ENCODE measurements at regions not wholly inside any gene's neighbourhood (a gene's known extent, or its start where the extent isn't known, plus 50 kb on each side); places are given as distances from the start of the nearest gene placed in this dataset.

- no peaks in the 10 kb centered on the region for H3K36me3 ChIP-seq (ENCODE audit: control insufficient read depth, insufficient read depth, low read length)
- peaks cover 20% of the 10 kb centered on the region for H3K4me1 ChIP-seq (ENCODE audit: control insufficient read depth, insufficient read depth, low read length)
- H3K27me3 ChIP-seq (ENCODE audit: control insufficient read depth, insufficient read depth, low read length, poor library complexity, severe bottlenecking) = peaks cover 12% of the 10 kb centered on the region
- no peak overlapping the region for H3K27ac ChIP-seq (ENCODE audit: insufficient read depth, low read depth, low read length, poor library complexity, severe bottlenecking)
- H3K4me3 ChIP-seq (ENCODE audit: insufficient read depth, low read depth, low read length) = no peak overlapping the region
- H3K9me3 ChIP-seq (ENCODE audit: control insufficient read depth, low read length) = no peaks in the 10 kb centered on the region
- WGBS, 2 experiments = 92 to 95% methylated on average over 5 of the region's 5 CpGs
These were observed 95.1 kb downstream of the CD83 start for GRCh38 chr6:14212632-14213031.

DNA sequence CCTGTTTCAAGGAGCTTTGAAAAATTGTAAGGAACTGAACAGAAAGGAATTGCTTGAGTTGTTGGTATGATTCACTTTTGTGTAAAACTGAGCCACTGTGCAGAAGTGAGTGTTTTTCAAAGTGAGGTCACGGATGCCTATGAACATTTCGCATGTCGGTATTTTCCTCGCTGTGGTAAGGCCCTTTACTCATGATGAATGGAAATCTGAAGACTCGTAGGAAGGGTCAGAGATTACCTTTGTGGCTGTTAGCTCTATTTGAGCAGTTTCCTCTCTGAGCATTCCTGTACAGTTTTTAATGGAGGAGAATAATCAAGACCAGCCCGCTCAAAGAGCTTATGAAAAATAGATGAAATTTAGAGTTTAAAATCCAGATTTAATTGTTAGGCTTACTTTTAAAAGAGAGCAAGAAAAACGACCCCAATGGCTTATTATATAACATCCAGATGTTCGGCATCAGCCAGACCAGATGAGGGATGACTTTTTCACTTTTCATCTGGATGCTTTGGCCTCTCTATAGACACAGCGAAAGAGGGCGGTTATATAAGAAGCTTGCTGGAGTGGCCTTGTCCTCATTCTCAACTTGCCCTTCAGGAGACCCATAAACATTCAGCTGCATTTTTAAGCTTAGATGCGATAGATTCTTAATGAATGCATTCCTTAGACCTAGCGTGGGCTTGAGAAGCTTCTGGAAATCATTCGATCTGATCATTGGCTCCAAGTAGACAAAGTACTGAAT, 99.5 kb downstream of the CD83 start:
- Histone ChIP-seq H3K36me3 (ENCODE audit: control insufficient read depth, insufficient read depth, low read length) (no peaks in the 10 kb centered on the region), H3K4me1 (ENCODE audit: control insufficient read depth, insufficient read depth, low read length) (peaks cover 4% of the 10 kb centered on the region), H3K27me3 (ENCODE audit: control insufficient read depth, insufficient read depth, low read length, poor library complexity, severe bottlenecking) (peaks cover 12% of the 10 kb centered on the region), H3K4me3 (ENCODE audit: insufficient read depth, low read depth, low read length) (no peak overlapping the region), H3K27ac (ENCODE audit: insufficient read depth, low read depth, low read length, poor library complexity, severe bottlenecking) (no peak overlapping the region), H3K9me3 (ENCODE audit: control insufficient read depth, low read length) (no peaks in the 10 kb centered on the region)
- WGBS, 2 experiments = 96% methylated on average over 13 of the region's 13 CpGs

- no peaks in the 10 kb centered on the region for H3K36me3 ChIP-seq (ENCODE audit: control insufficient read depth, insufficient read depth, low read length)
- 91 to 94% methylated on average over 11 to 12 of the region's 12 CpGs for WGBS, 2 experiments
- no peak overlapping the region for H3K27ac ChIP-seq (ENCODE audit: insufficient read depth, low read depth, low read length, poor library complexity, severe bottlenecking)
- H3K9me3 ChIP-seq (ENCODE audit: control insufficient read depth, low read length) = no peaks in the 10 kb centered on the region
- no peak overlapping the region for H3K4me3 ChIP-seq (ENCODE audit: insufficient read depth, low read depth, low read length)
- H3K4me1 ChIP-seq (ENCODE audit: control insufficient read depth, insufficient read depth, low read length) = no peaks in the 10 kb centered on the region
- H3K27me3 ChIP-seq (ENCODE audit: control insufficient read depth, insufficient read depth, low read length, poor library complexity, severe bottlenecking) = peaks cover 4% of the 10 kb centered on the region
These were observed 100.4 kb downstream of the CD83 start for GRCh38 chr6:14217728-14218518.

DNA sequence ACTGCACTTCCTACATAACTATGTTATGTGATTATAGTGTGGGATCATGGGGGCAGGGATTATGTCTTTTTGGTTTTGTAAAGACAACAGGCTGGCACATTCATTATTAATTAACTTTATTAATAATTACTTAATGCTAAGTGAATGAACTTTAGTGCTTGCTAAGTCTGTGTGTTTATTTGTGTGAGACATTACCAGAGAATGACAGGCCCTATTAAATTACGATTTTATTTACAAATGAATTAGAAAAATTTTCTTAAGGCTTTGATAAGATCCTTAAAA, 100.9 kb downstream of the CD83 start:
- Histone ChIP-seq H3K9me3 (ENCODE audit: control insufficient read depth, low read length) (no peaks in the 10 kb centered on the region), H3K27me3 (ENCODE audit: control insufficient read depth, insufficient read depth, low read length, poor library complexity, severe bottlenecking) (no peaks in the 10 kb centered on the region), H3K27ac (ENCODE audit: insufficient read depth, low read depth, low read length, poor library complexity, severe bottlenecking) (no peak overlapping the region), H3K36me3 (ENCODE audit: control insufficient read depth, insufficient read depth, low read length) (no peaks in the 10 kb centered on the region), H3K4me1 (ENCODE audit: control insufficient read depth, insufficient read depth, low read length) (no peaks in the 10 kb centered on the region), H3K4me3 (ENCODE audit: insufficient read depth, low read depth, low read length) (no peak overlapping the region)
- WGBS, 2 experiments = 86 to 100% methylated on average over 1 of the region's 1 CpG

- Histone ChIP-seq H3K9me3 (ENCODE audit: control insufficient read depth, low read length) (no peaks in the 10 kb centered on the region), H3K4me3 (ENCODE audit: insufficient read depth, low read depth, low read length) (no peak overlapping the region), H3K27ac (ENCODE audit: insufficient read depth, low read depth, low read length, poor library complexity, severe bottlenecking) (no peak overlapping the region), H3K27me3 (ENCODE audit: control insufficient read depth, insufficient read depth, low read length, poor library complexity, severe bottlenecking) (no peaks in the 10 kb centered on the region), H3K4me1 (ENCODE audit: control insufficient read depth, insufficient read depth, low read length) (no peaks in the 10 kb centered on the region), H3K36me3 (ENCODE audit: control insufficient read depth, insufficient read depth, low read length) (no peaks in the 10 kb centered on the region)
- 96 to 97% methylated on average over 8 of the region's 8 CpGs for WGBS, 2 experiments
These were observed 104.2 kb downstream of the CD83 start for GRCh38 chr6:14221564-14222279.

- H3K27ac ChIP-seq (ENCODE audit: insufficient read depth, low read depth, low read length, poor library complexity, severe bottlenecking) = no peak overlapping the region
- no peaks in the 10 kb centered on the region for H3K27me3 ChIP-seq (ENCODE audit: control insufficient read depth, insufficient read depth, low read length, poor library complexity, severe bottlenecking)
- no peaks in the 10 kb centered on the region for H3K9me3 ChIP-seq (ENCODE audit: control insufficient read depth, low read length)
- WGBS, 2 experiments = 91 to 93% methylated on average over 8 of the region's 8 CpGs
- H3K36me3 ChIP-seq (ENCODE audit: control insufficient read depth, insufficient read depth, low read length) = no peaks in the 10 kb centered on the region
- H3K4me3 ChIP-seq (ENCODE audit: insufficient read depth, low read depth, low read length) = no peak overlapping the region
- no peaks in the 10 kb centered on the region for H3K4me1 ChIP-seq (ENCODE audit: control insufficient read depth, insufficient read depth, low read length)
These were observed 105.4 kb downstream of the CD83 start for GRCh38 chr6:14222956-14223355.

- H3K36me3 ChIP-seq (ENCODE audit: control insufficient read depth, insufficient read depth, low read length) = no peaks in the 10 kb centered on the region
- H3K4me1 ChIP-seq (ENCODE audit: control insufficient read depth, insufficient read depth, low read length) = no peaks in the 10 kb centered on the region
- 97% methylated on average over 6 to 8 of the region's 8 CpGs for WGBS, 2 experiments
- H3K4me3 ChIP-seq (ENCODE audit: insufficient read depth, low read depth, low read length) = no peak overlapping the region
- H3K27me3 ChIP-seq (ENCODE audit: control insufficient read depth, insufficient read depth, low read length, poor library complexity, severe bottlenecking) = no peaks in the 10 kb centered on the region
- no peak overlapping the region for H3K27ac ChIP-seq (ENCODE audit: insufficient read depth, low read depth, low read length, poor library complexity, severe bottlenecking)
- no peaks in the 10 kb centered on the region for H3K9me3 ChIP-seq (ENCODE audit: control insufficient read depth, low read length)
These were observed 107.0 kb downstream of the CD83 start for GRCh38 chr6:14224359-14225103.

DNA sequence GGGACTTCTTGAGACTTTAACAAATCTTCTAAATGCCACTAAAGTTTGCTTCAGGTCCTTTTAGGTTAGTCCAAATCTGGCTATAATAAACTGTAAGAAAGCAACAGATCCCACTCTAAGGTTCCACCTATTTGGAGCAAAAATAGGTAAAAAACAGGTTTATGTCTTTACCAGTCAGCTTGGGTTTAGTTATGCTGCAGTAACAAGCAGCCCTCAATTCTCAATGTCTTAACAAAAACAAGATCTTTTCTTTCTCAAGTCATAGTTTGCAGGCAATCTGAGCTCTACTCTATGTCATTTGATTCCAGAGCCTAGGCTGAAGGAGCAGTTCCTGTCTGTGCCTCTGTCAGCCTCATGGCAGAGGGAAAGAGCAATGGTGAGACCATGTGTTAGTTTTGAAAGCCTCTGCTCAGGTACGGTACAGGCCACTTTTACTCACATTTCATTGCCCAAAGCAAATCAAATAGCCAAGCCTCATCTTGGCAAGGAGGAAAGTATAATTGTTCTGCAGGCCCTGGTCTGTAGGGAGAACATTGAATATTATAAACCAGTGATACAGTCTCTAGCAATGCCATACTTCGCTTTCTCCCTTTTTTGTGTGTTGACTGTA, 108.6 kb downstream of the CD83 start:
- 94 to 100% methylated on average over 2 of the region's 2 CpGs for WGBS, 2 experiments
- Histone ChIP-seq H3K27me3 (ENCODE audit: control insufficient read depth, insufficient read depth, low read length, poor library complexity, severe bottlenecking) (no peaks in the 10 kb centered on the region), H3K4me3 (ENCODE audit: insufficient read depth, low read depth, low read length) (no peak overlapping the region), H3K27ac (ENCODE audit: insufficient read depth, low read depth, low read length, poor library complexity, severe bottlenecking) (no peak overlapping the region), H3K9me3 (ENCODE audit: control insufficient read depth, low read length) (no peaks in the 10 kb centered on the region), H3K4me1 (ENCODE audit: control insufficient read depth, insufficient read depth, low read length) (no peaks in the 10 kb centered on the region), H3K36me3 (ENCODE audit: control insufficient read depth, insufficient read depth, low read length) (no peaks in the 10 kb centered on the region)

GRCh38 chr6:14228571-14228970, 111.0 kb downstream of the CD83 start:
- H3K4me1 ChIP-seq (ENCODE audit: control insufficient read depth, insufficient read depth, low read length) = no peaks in the 10 kb centered on the region
- no peaks in the 10 kb centered on the region for H3K9me3 ChIP-seq (ENCODE audit: control insufficient read depth, low read length)
- WGBS, 2 experiments = 94 to 95% methylated on average over 7 of the region's 7 CpGs
- no peaks in the 10 kb centered on the region for H3K36me3 ChIP-seq (ENCODE audit: control insufficient read depth, insufficient read depth, low read length)
- no peak overlapping the region for H3K4me3 ChIP-seq (ENCODE audit: insufficient read depth, low read depth, low read length)
- no peaks in the 10 kb centered on the region for H3K27me3 ChIP-seq (ENCODE audit: control insufficient read depth, insufficient read depth, low read length, poor library complexity, severe bottlenecking)
- H3K27ac ChIP-seq (ENCODE audit: insufficient read depth, low read depth, low read length, poor library complexity, severe bottlenecking) = no peak overlapping the region
